ENCODE measurements at regions not wholly inside any gene's neighbourhood (a gene's known extent, or its start where the extent isn't known, plus 50 kb on each side); places are given as distances from the start of the nearest gene placed in this dataset.

GRCh38 chr7:106606120-106606519 lies 54.8 kb downstream of the CCDC71L start:
- TF ChIP-seq POLR2A (IDR thresholded peaks at IDR 0.05), result no peak
- TF ChIP-seq, protein P1, sequence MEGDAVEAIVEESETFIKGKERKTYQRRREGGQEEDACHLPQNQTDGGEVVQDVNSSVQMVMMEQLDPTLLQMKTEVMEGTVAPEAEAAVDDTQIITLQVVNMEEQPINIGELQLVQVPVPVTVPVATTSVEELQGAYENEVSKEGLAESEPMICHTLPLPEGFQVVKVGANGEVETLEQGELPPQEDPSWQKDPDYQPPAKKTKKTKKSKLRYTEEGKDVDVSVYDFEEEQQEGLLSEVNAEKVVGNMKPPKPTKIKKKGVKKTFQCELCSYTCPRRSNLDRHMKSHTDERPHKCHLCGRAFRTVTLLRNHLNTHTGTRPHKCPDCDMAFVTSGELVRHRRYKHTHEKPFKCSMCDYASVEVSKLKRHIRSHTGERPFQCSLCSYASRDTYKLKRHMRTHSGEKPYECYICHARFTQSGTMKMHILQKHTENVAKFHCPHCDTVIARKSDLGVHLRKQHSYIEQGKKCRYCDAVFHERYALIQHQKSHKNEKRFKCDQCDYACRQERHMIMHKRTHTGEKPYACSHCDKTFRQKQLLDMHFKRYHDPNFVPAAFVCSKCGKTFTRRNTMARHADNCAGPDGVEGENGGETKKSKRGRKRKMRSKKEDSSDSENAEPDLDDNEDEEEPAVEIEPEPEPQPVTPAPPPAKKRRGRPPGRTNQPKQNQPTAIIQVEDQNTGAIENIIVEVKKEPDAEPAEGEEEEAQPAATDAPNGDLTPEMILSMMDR (IDR thresholded peaks at IDR 0.05), result no peak
